Fibroblast of pulmonary artery (primary cell): ENCODE measurements at regions not wholly inside any gene's neighbourhood (a gene's known extent, or its start where the extent isn't known, plus 50 kb on each side); places are given as distances from the start of the nearest gene placed in this dataset.
"Not testable (repeated sequence)": the region's sequence is repeated elsewhere in the genome, so short reads cannot be mapped to it uniquely, and the experiment has no call there.

ENCODE experiments used
- DNase-seq: peaks from one replicate; pipeline ENCODE4 v3.0.0-alpha.2; 2010; ENCODE audit warnings: low read depth
- H3K4me3 ChIP-seq: replicated peaks from 2 replicates; pipeline ENCODE4 v1.5.1; 2011; ENCODE audit warnings: low read depth, mild to moderate bottlenecking, control low read depth, low read length, moderate library complexity
- TF ChIP-seq, protein P1 (sequence below): IDR thresholded peaks from 2 replicates; pipeline ENCODE4 v1.5.1; 2011; ENCODE audit warnings: mild to moderate bottlenecking, control low read depth, low read length, inconsistent platforms; ENCODE audit errors: missing control alignments

DNA sequence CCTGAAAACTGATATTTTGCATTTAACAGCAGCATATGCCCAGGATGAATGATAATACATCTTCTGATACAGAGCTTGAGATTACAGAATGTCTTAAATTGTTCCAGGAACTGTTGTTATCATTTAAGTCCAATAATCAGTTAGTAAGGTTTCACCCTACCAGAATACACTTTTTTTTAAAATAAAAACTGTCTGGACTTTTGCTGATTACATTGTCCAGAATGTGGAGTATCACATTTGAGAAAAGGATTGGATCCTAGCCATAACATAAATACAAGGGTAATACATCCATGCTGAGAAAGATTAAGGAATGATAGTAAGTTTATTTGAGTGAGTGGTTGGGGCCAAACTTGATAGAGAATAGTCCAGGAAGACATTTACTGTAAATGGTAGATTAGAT, 71.0 kb downstream of the SEPTIN7 start:
- no peak overlapping the region for H3K4me3 ChIP-seq
- TF ChIP-seq, protein P1, sequence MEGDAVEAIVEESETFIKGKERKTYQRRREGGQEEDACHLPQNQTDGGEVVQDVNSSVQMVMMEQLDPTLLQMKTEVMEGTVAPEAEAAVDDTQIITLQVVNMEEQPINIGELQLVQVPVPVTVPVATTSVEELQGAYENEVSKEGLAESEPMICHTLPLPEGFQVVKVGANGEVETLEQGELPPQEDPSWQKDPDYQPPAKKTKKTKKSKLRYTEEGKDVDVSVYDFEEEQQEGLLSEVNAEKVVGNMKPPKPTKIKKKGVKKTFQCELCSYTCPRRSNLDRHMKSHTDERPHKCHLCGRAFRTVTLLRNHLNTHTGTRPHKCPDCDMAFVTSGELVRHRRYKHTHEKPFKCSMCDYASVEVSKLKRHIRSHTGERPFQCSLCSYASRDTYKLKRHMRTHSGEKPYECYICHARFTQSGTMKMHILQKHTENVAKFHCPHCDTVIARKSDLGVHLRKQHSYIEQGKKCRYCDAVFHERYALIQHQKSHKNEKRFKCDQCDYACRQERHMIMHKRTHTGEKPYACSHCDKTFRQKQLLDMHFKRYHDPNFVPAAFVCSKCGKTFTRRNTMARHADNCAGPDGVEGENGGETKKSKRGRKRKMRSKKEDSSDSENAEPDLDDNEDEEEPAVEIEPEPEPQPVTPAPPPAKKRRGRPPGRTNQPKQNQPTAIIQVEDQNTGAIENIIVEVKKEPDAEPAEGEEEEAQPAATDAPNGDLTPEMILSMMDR = no peak
- no peak for DNase-seq

GRCh38 chr7:35874886-35875285, 74.0 kb downstream of the SEPTIN7 start:
- DNase-seq = peak; percentile 16
- H3K4me3 ChIP-seq = no peak overlapping the region
- TF ChIP-seq, protein P1 = no peak

GRCh38 chr7:35875292-35875691, 74.4 kb downstream of the SEPTIN7 start:
- no peak overlapping the region for H3K4me3 ChIP-seq
- peak; percentile 59 for DNase-seq
- TF ChIP-seq, protein P1 = no peak

DNA sequence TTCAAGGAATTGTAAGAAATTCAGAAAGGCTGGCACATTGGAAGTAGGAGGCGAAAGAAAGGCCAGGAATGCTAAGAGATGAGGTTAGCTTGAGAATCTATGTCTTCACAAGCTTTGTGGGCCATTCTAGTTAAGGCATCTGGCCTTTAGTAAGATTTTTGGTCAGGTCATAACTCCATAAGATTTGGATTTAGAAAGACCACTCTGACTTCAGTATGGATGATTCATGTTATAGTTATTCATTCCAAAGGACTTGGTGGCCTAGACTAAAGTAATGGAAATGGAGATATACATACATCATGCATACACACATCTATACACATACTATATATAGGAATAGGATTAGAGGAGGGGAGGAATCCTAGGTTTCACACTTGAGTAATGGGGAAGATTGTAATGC, 77.5 kb downstream of the SEPTIN7 start:
- TF ChIP-seq, protein P1 = no peak

GRCh38 chr7:35887430-35887829, 86.6 kb downstream of the SEPTIN7 start:
- not testable (repeated sequence) for DNase-seq, H3K4me3 ChIP-seq

More for the DNA sequence above, 77.5 kb downstream of the SEPTIN7 start:
- no peak overlapping the region for H3K4me3 ChIP-seq
- peak; percentile 21 for DNase-seq

GRCh38 chr7:35889001-35889400, 88.1 kb downstream of the SEPTIN7 start:
- DNase-seq = no peak
- TF ChIP-seq, protein P1 = no peak
- no peak overlapping the region for H3K4me3 ChIP-seq

DNA sequence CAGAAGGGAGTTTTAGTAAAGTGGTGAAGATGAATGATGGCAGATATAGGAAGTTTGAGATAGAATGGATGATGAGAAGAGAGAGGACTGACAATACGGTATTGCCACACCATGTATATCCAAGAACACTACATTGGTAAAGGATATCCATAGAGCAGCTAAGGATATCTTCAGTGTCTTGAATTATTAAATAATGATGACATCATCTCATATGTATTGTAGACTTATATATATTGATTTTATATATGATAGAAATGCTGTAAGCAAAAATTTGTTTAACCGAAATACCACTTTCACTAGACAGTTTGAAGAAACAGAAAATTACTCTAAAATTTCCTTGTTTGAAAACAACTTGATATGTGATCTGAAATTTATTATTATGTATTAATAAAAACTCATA, 89.0 kb downstream of the SEPTIN7 start:
- TF ChIP-seq, protein P1 = no peak
- no peak overlapping the region for H3K4me3 ChIP-seq
- no peak for DNase-seq
